Osteoblast (primary cell): ENCODE measurements at regions not wholly inside any gene's neighbourhood (a gene's known extent, or its start where the extent isn't known, plus 50 kb on each side); places are given as distances from the start of the nearest gene placed in this dataset.
"Not testable (repeated sequence)": the region's sequence is repeated elsewhere in the genome, so short reads cannot be mapped to it uniquely, and the experiment has no call there.

Experiments
- DNase-seq: peaks from one replicate; pipeline ENCODE4 v3.0.0; 2011; ENCODE audit warnings: low spot score, mixed read lengths; ENCODE audit not compliant: insufficient read length; ENCODE audit errors: missing footprints
- H2AFZ ChIP-seq: 2 replicates; pipeline ENCODE4 v1.6.0; 2011; ENCODE audit warnings: mild to moderate bottlenecking, low read length
- H3K27ac ChIP-seq: 2 replicates; pipeline ENCODE4 v1.5.1; 2011; ENCODE audit warnings: mild to moderate bottlenecking, low read depth, low read length, moderate library complexity
- H3K27me3 ChIP-seq: 2 replicates; pipeline ENCODE4 v1.6.0; 2012; ENCODE audit warnings: mild to moderate bottlenecking, control low read depth, inconsistent platforms, low read length, moderate library complexity; ENCODE audit not compliant: insufficient read depth
- H3K36me3 ChIP-seq: 2 replicates; pipeline ENCODE4 v1.5.1; 2011; ENCODE audit warnings: mild to moderate bottlenecking, low read length, control low read depth, moderate library complexity; ENCODE audit not compliant: insufficient read depth
- H3K4me1 ChIP-seq: 2 replicates; pipeline ENCODE4 v1.5.1; 2011; ENCODE audit warnings: mild to moderate bottlenecking, low read length, control low read depth, moderate library complexity; ENCODE audit not compliant: insufficient read depth
- H3K4me2 ChIP-seq: 2 replicates; pipeline ENCODE4 v1.6.0; 2011; ENCODE audit warnings: mild to moderate bottlenecking, low read length; ENCODE audit not compliant: insufficient read depth
- H3K4me3 ChIP-seq: fragments of 200-600 bp; sonication (generic); 3 replicates; pipeline ENCODE4 v1.5.1; 2012; ENCODE audit warnings: mild to moderate bottlenecking, low read length, inconsistent platforms; ENCODE audit not compliant: insufficient read depth
- H3K79me2 ChIP-seq: 2 replicates; pipeline ENCODE4 v1.6.0; 2012; ENCODE audit warnings: mild to moderate bottlenecking, low read length, control low read depth, inconsistent platforms; ENCODE audit not compliant: insufficient read depth
- H3K9me3 ChIP-seq: 2 replicates; pipeline ENCODE4 v1.5.1; 2011; ENCODE audit warnings: low read depth, low read length, control low read depth
- H4K20me1 ChIP-seq: 2 replicates; pipeline ENCODE4 v1.6.0; 2012; ENCODE audit warnings: mild to moderate bottlenecking, low read length, control low read depth; ENCODE audit not compliant: insufficient read depth
- CTCF ChIP-seq: IDR thresholded peaks from 2 replicates; pipeline ENCODE4 v1.5.1; 2011; ENCODE audit warnings: mild to moderate bottlenecking, low read depth, low read length, moderate library complexity; ENCODE audit errors: extremely low read depth

GRCh38 chr14:106380740-106381139, 854.4 kb downstream of the TMEM121 start:
- DNase-seq: no peak
- H3K36me3 ChIP-seq: no peaks in the 10 kb centered on the region
- H3K4me2 ChIP-seq: no peak overlapping the region
- no peak overlapping the region for H3K27ac ChIP-seq
- peaks cover 3% of the 10 kb centered on the region for H3K9me3 ChIP-seq
- H2AFZ ChIP-seq: no peak overlapping the region
- no peaks in the 10 kb centered on the region for H3K79me2 ChIP-seq
- no peaks in the 10 kb centered on the region for H3K4me1 ChIP-seq
- H3K4me3 ChIP-seq: no peak overlapping the region
- no peak for TF ChIP-seq CTCF
- H3K27me3 ChIP-seq: no peaks in the 10 kb centered on the region
- no peaks in the 10 kb centered on the region for H4K20me1 ChIP-seq

GRCh38 chr14:106389186-106389585, 862.8 kb downstream of the TMEM121 start:
- not testable (repeated sequence) for H3K4me1 ChIP-seq, H3K27me3 ChIP-seq, H3K9me3 ChIP-seq

GRCh38 chr14:106390401-106390800, 864.0 kb downstream of the TMEM121 start:
- H3K4me2 ChIP-seq: no peak overlapping the region
- H3K9me3 ChIP-seq: peaks cover 4% of the 10 kb centered on the region
- H2AFZ ChIP-seq: no peak overlapping the region
- no peaks in the 10 kb centered on the region for H3K79me2 ChIP-seq
- DNase-seq: no peak
- no peaks in the 10 kb centered on the region for H3K4me1 ChIP-seq
- no peak overlapping the region for H3K4me3 ChIP-seq
- no peak overlapping the region for H3K27ac ChIP-seq
- H3K36me3 ChIP-seq: no peaks in the 10 kb centered on the region
- no peaks in the 10 kb centered on the region for H4K20me1 ChIP-seq
- TF ChIP-seq CTCF: no peak
- no peaks in the 10 kb centered on the region for H3K27me3 ChIP-seq

More at GRCh38 chr14:106389186-106389585, 862.8 kb downstream of the TMEM121 start:
- not testable (repeated sequence) for DNase-seq, H4K20me1 ChIP-seq, H3K4me2 ChIP-seq, H3K4me3 ChIP-seq, H2AFZ ChIP-seq, H3K79me2 ChIP-seq, H3K27ac ChIP-seq, H3K36me3 ChIP-seq

- no peak for TF ChIP-seq CTCF
- Histone ChIP-seq H2AFZ (no peak overlapping the region), H3K36me3 (no peaks in the 10 kb centered on the region), H3K79me2 (no peaks in the 10 kb centered on the region), H4K20me1 (no peaks in the 10 kb centered on the region), H3K27me3 (no peaks in the 10 kb centered on the region), H3K9me3 (peaks cover 4% of the 10 kb centered on the region), H3K4me1 (no peaks in the 10 kb centered on the region), H3K4me3 (no peak overlapping the region), H3K4me2 (no peak overlapping the region), H3K27ac (no peak overlapping the region)
- DNase-seq: no peak
Observed at GRCh38 chr14:106390947-106391346, 864.6 kb downstream of the TMEM121 start.

- Histone ChIP-seq H3K27ac (no peak overlapping the region), H3K4me3 (no peak overlapping the region), H3K36me3 (no peaks in the 10 kb centered on the region), H3K4me1 (no peaks in the 10 kb centered on the region), H3K9me3 (peaks cover 4% of the 10 kb centered on the region), H3K79me2 (no peaks in the 10 kb centered on the region), H3K27me3 (no peaks in the 10 kb centered on the region), H3K4me2 (no peak overlapping the region), H2AFZ (no peak overlapping the region), H4K20me1 (no peaks in the 10 kb centered on the region)
- no peak for TF ChIP-seq CTCF
- no peak for DNase-seq
Observed at GRCh38 chr14:106393742-106394141, 867.4 kb downstream of the TMEM121 start.
